ENCODE measurements at regions not wholly inside any gene's neighbourhood (a gene's known extent, or its start where the extent isn't known, plus 50 kb on each side); places are given as distances from the start of the nearest gene placed in this dataset.
"Not testable (repeated sequence)": the region's sequence is repeated elsewhere in the genome, so short reads cannot be mapped to it uniquely, and the experiment has no call there.

GRCh38 chr21:16117851-16118590 is 388.2 kb downstream of the USP25 start:
- DNase-seq: no peak

GRCh38 chr21:16124378-16125138 is 394.8 kb downstream of the USP25 start:
- no peak for DNase-seq

GRCh38 chr21:16125274-16125673 is 395.5 kb downstream of the USP25 start:
- DNase-seq: no peak

GRCh38 chr21:16132453-16132852 is 402.7 kb downstream of the USP25 start:
- not testable (repeated sequence) for DNase-seq

GRCh38 chr21:16133248-16133647 is 403.5 kb downstream of the USP25 start:
- no peak for DNase-seq

GRCh38 chr21:16134134-16134533 is 404.4 kb downstream of the USP25 start:
- DNase-seq: no peak

- DNase-seq: no peak
Observed at GRCh38 chr21:16137106-16137505, 407.3 kb downstream of the USP25 start.

- no peak for DNase-seq
Observed at GRCh38 chr21:16145052-16145451, 415.3 kb downstream of the USP25 start.

GRCh38 chr21:16145479-16145878 is 415.7 kb downstream of the USP25 start:
- no peak for DNase-seq

GRCh38 chr21:16154321-16154720 is 424.5 kb downstream of the USP25 start:
- no peak for DNase-seq

GRCh38 chr21:16154951-16155635 is 425.3 kb downstream of the USP25 start:
- DNase-seq: no peak

GRCh38 chr21:16156841-16157489 is 427.2 kb downstream of the USP25 start:
- no peak for DNase-seq

GRCh38 chr21:16159213-16159970 is 429.6 kb downstream of the USP25 start:
- no peak for DNase-seq

- no peak for DNase-seq
Observed at GRCh38 chr21:16159971-16160350, 430.2 kb downstream of the USP25 start.

GRCh38 chr21:16162953-16163352 is 433.2 kb downstream of the USP25 start:
- DNase-seq: no peak

- DNase-seq: no peak
Observed at GRCh38 chr21:16169102-16169511, 439.3 kb downstream of the USP25 start.

- no peak for DNase-seq
Observed at GRCh38 chr21:16169779-16170178, 440.0 kb downstream of the USP25 start.

GRCh38 chr21:16176570-16176969 is 446.8 kb downstream of the USP25 start:
- DNase-seq: no peak

- no peak for DNase-seq
Observed at GRCh38 chr21:16177532-16177931, 447.8 kb downstream of the USP25 start.

- no peak for DNase-seq
Observed at GRCh38 chr21:16179773-16180172, 450.0 kb downstream of the USP25 start.

- DNase-seq: no peak
Observed at GRCh38 chr21:16180614-16181013, 450.8 kb downstream of the USP25 start.

GRCh38 chr21:16181018-16181417 is 451.2 kb downstream of the USP25 start:
- DNase-seq: no peak

- no peak for DNase-seq
Observed at GRCh38 chr21:16185766-16186165, 456.0 kb downstream of the USP25 start.
